Loucy (cell line): ENCODE measurements at regions not wholly inside any gene's neighbourhood (a gene's known extent, or its start where the extent isn't known, plus 50 kb on each side); places are given as distances from the start of the nearest gene placed in this dataset.

Experiments
- EZH2phosphoT487 ChIP-seq: fragments of 200-600 bp; IDR thresholded peaks from 2 replicates; pipeline ENCODE4 v1.6.1; 2018; ENCODE audit warnings: antibody characterized with exemption, mild to moderate bottlenecking, moderate library complexity, borderline replicate concordance
- TF ChIP-seq, protein P1 (sequence below): fragments of 200-600 bp; sonication (generic); conservative IDR thresholded peaks from 2 replicates; pipeline ENCODE4 v1.5.1; 2014; ENCODE audit warnings: mild to moderate bottlenecking, antibody characterized with exemption, low read length

GRCh38 chr2:13046557-13047165 lies 329.9 kb downstream of the TRIB2 start:
- TF ChIP-seq, protein P1, sequence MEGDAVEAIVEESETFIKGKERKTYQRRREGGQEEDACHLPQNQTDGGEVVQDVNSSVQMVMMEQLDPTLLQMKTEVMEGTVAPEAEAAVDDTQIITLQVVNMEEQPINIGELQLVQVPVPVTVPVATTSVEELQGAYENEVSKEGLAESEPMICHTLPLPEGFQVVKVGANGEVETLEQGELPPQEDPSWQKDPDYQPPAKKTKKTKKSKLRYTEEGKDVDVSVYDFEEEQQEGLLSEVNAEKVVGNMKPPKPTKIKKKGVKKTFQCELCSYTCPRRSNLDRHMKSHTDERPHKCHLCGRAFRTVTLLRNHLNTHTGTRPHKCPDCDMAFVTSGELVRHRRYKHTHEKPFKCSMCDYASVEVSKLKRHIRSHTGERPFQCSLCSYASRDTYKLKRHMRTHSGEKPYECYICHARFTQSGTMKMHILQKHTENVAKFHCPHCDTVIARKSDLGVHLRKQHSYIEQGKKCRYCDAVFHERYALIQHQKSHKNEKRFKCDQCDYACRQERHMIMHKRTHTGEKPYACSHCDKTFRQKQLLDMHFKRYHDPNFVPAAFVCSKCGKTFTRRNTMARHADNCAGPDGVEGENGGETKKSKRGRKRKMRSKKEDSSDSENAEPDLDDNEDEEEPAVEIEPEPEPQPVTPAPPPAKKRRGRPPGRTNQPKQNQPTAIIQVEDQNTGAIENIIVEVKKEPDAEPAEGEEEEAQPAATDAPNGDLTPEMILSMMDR, result peak; percentile 57
- no peak for TF ChIP-seq EZH2phosphoT487
